SK-N-SH (cell line): ENCODE measurements at regions not wholly inside any gene's neighbourhood (a gene's known extent, or its start where the extent isn't known, plus 50 kb on each side); places are given as distances from the start of the nearest gene placed in this dataset.

Source experiments
- CTCF ChIA-PET: fragments of 300-600, 350-600 bp; formaldehyde crosslinking; extraction: SDS; loops from one replicate; lab custom pipeline; 2021; lab: Yijun Ruan, JAX
- POLR2A ChIA-PET: fragments of 350-600 bp; sonication (Branson Sonifier 250); formaldehyde crosslinking; extraction: SDS; loops from one replicate; lab custom pipeline; 2020; ENCODE audit warnings: antibody characterized with exemption, inconsistent platforms; lab: Yijun Ruan, JAX
- DNase-seq: peaks from one replicate; pipeline ENCODE4 v3.0.0; 2012
- H2AFZ ChIP-seq: fragments of 200-600 bp; sonication (generic); 2 replicates; pipeline ENCODE4 v1.8.1; 2016; ENCODE audit warnings: antibody characterized with exemption, mild to moderate bottlenecking, low read depth
- H3F3A ChIP-seq: fragments of 200-600 bp; sonication (generic); replicated peaks from 2 replicates; pipeline ENCODE3; 2016; ENCODE audit warnings: antibody characterized with exemption, mild to moderate bottlenecking; ENCODE audit not compliant: insufficient read depth
- H3K27ac ChIP-seq, 2 experiments: fragments of 200-500 bp in 1 of 2; fragments of 200-600 bp in 1 of 2; sonication (Bioruptor generic) in 1 of 2; sonication (generic), shearing (Covaris generic) in 1 of 2; 2 replicates each; pipeline versions ENCODE4 v1.5.1 to v1.6.1; 2014 to 2016; ENCODE audit warnings: low read depth in 2 of 2, inconsistent platforms in 1 of 2, low read length in 1 of 2, mild to moderate bottlenecking in 1 of 2, mixed read lengths in 1 of 2
- H3K27me3 ChIP-seq: fragments of 200-600 bp; sonication (generic), shearing (Covaris generic); 2 replicates; pipeline ENCODE4 v1.6.1; 2016; ENCODE audit warnings: mixed run types; ENCODE audit not compliant: insufficient read depth
- H3K36me3 ChIP-seq, 2 experiments: fragments of 200-500 bp in 1 of 2; fragments of 200-600 bp in 1 of 2; sonication (Bioruptor generic) in 1 of 2; sonication (generic) in 1 of 2; replicated peaks in 1 of 2; 2 replicates each; pipeline versions ENCODE3 to v1.5.1; 2014 to 2016; ENCODE audit warnings: low read length in 1 of 2, mild to moderate bottlenecking in 1 of 2; ENCODE audit not compliant: insufficient read depth in 2 of 2, control insufficient read depth in 1 of 2
- H3K4me1 ChIP-seq, 2 experiments: fragments of 200-500 bp in 1 of 2; fragments of 200-600 bp in 1 of 2; sonication (Bioruptor generic) in 1 of 2; sonication (generic), shearing (Covaris generic) in 1 of 2; 2 replicates each; pipeline versions ENCODE4 v1.5.1 to v1.6.1; 2014 to 2016; ENCODE audit warnings: low read depth in 1 of 2, low read length in 1 of 2, mixed run types in 1 of 2; ENCODE audit not compliant: insufficient read depth in 2 of 2, control insufficient read depth in 1 of 2
- H3K4me2 ChIP-seq: fragments of 200-600 bp; sonication (generic), shearing (Covaris generic); 2 replicates; pipeline ENCODE4 v1.6.1; 2017; ENCODE audit warnings: mixed run types
- H3K4me3 ChIP-seq, 2 experiments: fragments of 200-500 bp in 1 of 2; fragments of 200-600 bp in 1 of 2; sonication (Bioruptor generic) in 1 of 2; sonication (generic), shearing (Covaris generic) in 1 of 2; 2 replicates each; pipeline versions ENCODE4 v1.5.1 to v1.8.1; 2014 to 2016; ENCODE audit warnings: low read depth in 2 of 2, inconsistent platforms in 1 of 2, low read length in 1 of 2, mild to moderate bottlenecking in 1 of 2, mixed read lengths in 1 of 2, moderate library complexity in 1 of 2
- H3K79me2 ChIP-seq: fragments of 200-600 bp; sonication (generic); 2 replicates; pipeline ENCODE4 v1.8.1; 2017; ENCODE audit warnings: mild to moderate bottlenecking; ENCODE audit not compliant: insufficient read depth
- H3K9ac ChIP-seq: fragments of 200-600 bp; sonication (generic); 2 replicates; pipeline ENCODE4 v1.6.1; 2017; ENCODE audit warnings: mixed run types
- H3K9me2 ChIP-seq: fragments of 200-600 bp; sonication (generic); 2 replicates; pipeline ENCODE4 v1.6.1; 2017; ENCODE audit warnings: mixed run types
- H3K9me3 ChIP-seq: fragments of 200-600 bp; sonication (generic); 2 replicates; pipeline ENCODE4 v1.6.1; 2017; ENCODE audit warnings: mixed run types, mild to moderate bottlenecking, moderate library complexity
- H4K20me1 ChIP-seq: fragments of 200-600 bp; sonication (generic); 2 replicates; pipeline ENCODE4 v1.6.1; 2017; ENCODE audit warnings: mild to moderate bottlenecking, mixed run types; ENCODE audit not compliant: insufficient read depth
- CTCF ChIP-seq: fragments of 200-600 bp; sonication (generic); IDR thresholded peaks from 2 replicates; pipeline ENCODE4 v1.6.1; 2017; ENCODE audit warnings: antibody characterized with exemption, mild to moderate bottlenecking, moderate library complexity
- ELF1 ChIP-seq: IDR thresholded peaks from 2 replicates; pipeline ENCODE4 v1.4.0; 2012
- FOSL2 ChIP-seq: IDR thresholded peaks from 2 replicates; pipeline ENCODE4 v1.4.0; 2012; ENCODE audit warnings: low read depth, mild to moderate bottlenecking, moderate library complexity, borderline replicate concordance
- FOXM1 ChIP-seq: IDR thresholded peaks from 2 replicates; pipeline ENCODE4 v1.4.0; 2012; ENCODE audit warnings: low read depth, mild to moderate bottlenecking
- GABPA ChIP-seq: IDR thresholded peaks from 2 replicates; pipeline ENCODE4 v1.4.0; 2012; ENCODE audit warnings: low read depth, mild to moderate bottlenecking
- MEF2A ChIP-seq: IDR thresholded peaks from 2 replicates; pipeline ENCODE4 v1.4.0; 2012; ENCODE audit warnings: low read depth, borderline replicate concordance
- NRF1 ChIP-seq: IDR thresholded peaks from 2 replicates; pipeline ENCODE4 v1.6.1; 2012; ENCODE audit warnings: low read depth, mild to moderate bottlenecking, low read length
- PBX3 ChIP-seq: IDR thresholded peaks from 2 replicates; pipeline ENCODE4; 2012
- REST ChIP-seq: IDR thresholded peaks from 2 replicates; pipeline ENCODE4 v1.6.1; 2012; ENCODE audit warnings: mild to moderate bottlenecking, low read depth, low read length, moderate library complexity
- SIN3A ChIP-seq: IDR thresholded peaks from 2 replicates; pipeline ENCODE4 v1.6.1; 2012; ENCODE audit warnings: low read depth, mild to moderate bottlenecking, low read length, moderate library complexity, borderline replicate concordance
- SMC3 ChIP-seq: IDR thresholded peaks from 2 replicates; pipeline ENCODE4 v1.6.1; 2012; ENCODE audit warnings: low read depth, low read length, improper control_type of control experiment
- TAF1 ChIP-seq: IDR thresholded peaks from 2 replicates; pipeline ENCODE4 v1.6.1; 2012; ENCODE audit warnings: low read depth, mild to moderate bottlenecking, low read length, moderate library complexity, borderline replicate concordance
- TCF12 ChIP-seq: IDR thresholded peaks from 2 replicates; pipeline ENCODE4 v1.4.0; 2012
- USF2 ChIP-seq: fragments of 150-350 bp; IDR thresholded peaks from 2 replicates; pipeline ENCODE4 v1.6.1; 2017; ENCODE audit warnings: antibody characterized with exemption, low read length, low read depth, borderline replicate concordance
- WGBS: methylation state at CpG from one replicate; pipeline ENCODE4 v1.1.6; 2017; ENCODE audit warnings: low lambda C conversion rate; 5-methylcytosine and 5-hydroxymethylcytosine counted together
- TF ChIP-seq, protein P1 (sequence below): IDR thresholded peaks from 2 replicates; pipeline ENCODE4 v1.4.0; 2012; ENCODE audit warnings: low read depth, borderline replicate concordance
- TF ChIP-seq, protein P2 (sequence below): IDR thresholded peaks from 2 replicates; pipeline ENCODE4 v1.4.0; 2012; ENCODE audit warnings: low read depth, borderline replicate concordance

- ChIA-PET CTCF (no interaction called here), POLR2A (interaction anchor here (0.5 kb wide), 1 partner anchor 265 kb away, joined by 3 read pairs; no protein-coding TSS in a partner anchor)
- Histone ChIP-seq H3K4me1 (no peaks in the 10 kb centered on the region), H3K27me3 (no peaks in the 10 kb centered on the region), H3K9me3 (no peaks in the 10 kb centered on the region), H3K27ac (no peak overlapping the region), H2AFZ (0 out of 2 replicates have a peak overlapping the region, but pooled peaks have one; percentile 17), H3F3A (no peaks in the 10 kb centered on the region), H3K36me3 (no peaks in the 10 kb centered on the region), H4K20me1 (no peaks in the 10 kb centered on the region), H3K79me2 (no peaks in the 10 kb centered on the region), H3K9ac (no peak overlapping the region), H3K4me3 (no peak overlapping the region), H3K9me2 (no peaks in the 10 kb centered on the region), H3K4me2 (no peak overlapping the region)
- WGBS, result 83% methylated on average over 3 of the region's 3 CpGs
- DNase-seq, result no peak
- TF ChIP-seq USF2, result no peak
- TF ChIP-seq ELF1, result no peak
- TF ChIP-seq FOXM1, result no peak
- TF ChIP-seq REST, result no peak
- no peak for TF ChIP-seq CTCF
- TF ChIP-seq FOSL2, result no peak
- no peak for TF ChIP-seq GABPA
- no peak for TF ChIP-seq MEF2A
- no peak for TF ChIP-seq TAF1
- TF ChIP-seq TCF12, result no peak
- TF ChIP-seq, protein P1, sequence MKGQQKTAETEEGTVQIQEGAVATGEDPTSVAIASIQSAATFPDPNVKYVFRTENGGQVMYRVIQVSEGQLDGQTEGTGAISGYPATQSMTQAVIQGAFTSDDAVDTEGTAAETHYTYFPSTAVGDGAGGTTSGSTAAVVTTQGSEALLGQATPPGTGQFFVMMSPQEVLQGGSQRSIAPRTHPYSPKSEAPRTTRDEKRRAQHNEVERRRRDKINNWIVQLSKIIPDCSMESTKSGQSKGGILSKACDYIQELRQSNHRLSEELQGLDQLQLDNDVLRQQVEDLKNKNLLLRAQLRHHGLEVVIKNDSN, result no peak
- no peak for TF ChIP-seq SIN3A
- TF ChIP-seq SMC3, result no peak
- TF ChIP-seq NRF1, result no peak
- no peak for TF ChIP-seq PBX3
- TF ChIP-seq, protein P2, sequence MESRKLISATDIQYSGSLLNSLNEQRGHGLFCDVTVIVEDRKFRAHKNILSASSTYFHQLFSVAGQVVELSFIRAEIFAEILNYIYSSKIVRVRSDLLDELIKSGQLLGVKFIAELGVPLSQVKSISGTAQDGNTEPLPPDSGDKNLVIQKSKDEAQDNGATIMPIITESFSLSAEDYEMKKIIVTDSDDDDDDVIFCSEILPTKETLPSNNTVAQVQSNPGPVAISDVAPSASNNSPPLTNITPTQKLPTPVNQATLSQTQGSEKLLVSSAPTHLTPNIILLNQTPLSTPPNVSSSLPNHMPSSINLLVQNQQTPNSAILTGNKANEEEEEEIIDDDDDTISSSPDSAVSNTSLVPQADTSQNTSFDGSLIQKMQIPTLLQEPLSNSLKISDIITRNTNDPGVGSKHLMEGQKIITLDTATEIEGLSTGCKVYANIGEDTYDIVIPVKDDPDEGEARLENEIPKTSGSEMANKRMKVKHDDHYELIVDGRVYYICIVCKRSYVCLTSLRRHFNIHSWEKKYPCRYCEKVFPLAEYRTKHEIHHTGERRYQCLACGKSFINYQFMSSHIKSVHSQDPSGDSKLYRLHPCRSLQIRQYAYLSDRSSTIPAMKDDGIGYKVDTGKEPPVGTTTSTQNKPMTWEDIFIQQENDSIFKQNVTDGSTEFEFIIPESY, result no peak
Measured at GRCh38 chr13:65168026-65168425, 2062.1 kb downstream of the PCDH9 start.
